ENCODE measurements at regions not wholly inside any gene's neighbourhood (a gene's known extent, or its start where the extent isn't known, plus 50 kb on each side); places are given as distances from the start of the nearest gene placed in this dataset.

DNA sequence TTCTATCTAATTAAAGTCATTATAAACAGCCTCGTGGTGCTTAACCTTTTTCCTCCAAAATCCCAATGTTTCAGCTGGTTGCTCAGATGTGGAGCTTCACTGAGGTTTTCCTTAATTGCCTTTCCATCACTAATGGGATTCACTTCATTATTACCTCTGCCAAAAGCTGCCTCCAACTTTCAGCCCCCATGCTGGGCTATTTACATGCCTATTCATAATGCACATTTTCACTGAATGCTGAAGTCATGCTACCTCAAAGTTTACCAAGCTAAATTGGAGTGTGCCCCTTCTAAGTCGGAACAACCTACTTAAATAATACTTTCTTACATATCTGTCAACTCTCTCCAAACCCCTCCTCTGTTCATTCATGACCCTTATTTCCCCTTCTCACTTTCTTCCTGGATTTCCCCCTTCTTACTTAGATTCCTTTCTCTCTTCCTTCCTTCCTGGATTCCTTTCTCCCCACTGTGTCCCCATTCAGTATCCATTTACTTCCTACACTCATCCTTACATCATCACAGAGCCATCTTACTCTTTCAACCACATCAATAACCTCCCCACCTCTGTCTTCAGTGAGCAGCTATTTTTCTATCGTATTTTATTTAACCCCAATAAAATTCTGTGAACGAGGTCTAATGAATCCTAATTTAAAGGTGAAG is 887.3 kb upstream of the TENM4 start:
- no peaks in the 10 kb centered on the region for H3K27me3 ChIP-seq (ENCODE audit: control insufficient read depth, insufficient read depth, low read length)
- DNase-seq (ENCODE audit: low read depth): peak; percentile 5
- no peak overlapping the region for H3K4me3 ChIP-seq (ENCODE audit: low read depth, low read length)
- TF ChIP-seq, protein P1, sequence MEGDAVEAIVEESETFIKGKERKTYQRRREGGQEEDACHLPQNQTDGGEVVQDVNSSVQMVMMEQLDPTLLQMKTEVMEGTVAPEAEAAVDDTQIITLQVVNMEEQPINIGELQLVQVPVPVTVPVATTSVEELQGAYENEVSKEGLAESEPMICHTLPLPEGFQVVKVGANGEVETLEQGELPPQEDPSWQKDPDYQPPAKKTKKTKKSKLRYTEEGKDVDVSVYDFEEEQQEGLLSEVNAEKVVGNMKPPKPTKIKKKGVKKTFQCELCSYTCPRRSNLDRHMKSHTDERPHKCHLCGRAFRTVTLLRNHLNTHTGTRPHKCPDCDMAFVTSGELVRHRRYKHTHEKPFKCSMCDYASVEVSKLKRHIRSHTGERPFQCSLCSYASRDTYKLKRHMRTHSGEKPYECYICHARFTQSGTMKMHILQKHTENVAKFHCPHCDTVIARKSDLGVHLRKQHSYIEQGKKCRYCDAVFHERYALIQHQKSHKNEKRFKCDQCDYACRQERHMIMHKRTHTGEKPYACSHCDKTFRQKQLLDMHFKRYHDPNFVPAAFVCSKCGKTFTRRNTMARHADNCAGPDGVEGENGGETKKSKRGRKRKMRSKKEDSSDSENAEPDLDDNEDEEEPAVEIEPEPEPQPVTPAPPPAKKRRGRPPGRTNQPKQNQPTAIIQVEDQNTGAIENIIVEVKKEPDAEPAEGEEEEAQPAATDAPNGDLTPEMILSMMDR (IDR thresholded peaks at IDR 0.05; ENCODE audit: insufficient read depth, low read length, severe bottlenecking): no peak
- no peaks in the 10 kb centered on the region for H3K36me3 ChIP-seq (ENCODE audit: control insufficient read depth, insufficient read depth, low read length)
- FAIRE-seq: no peak

DNA sequence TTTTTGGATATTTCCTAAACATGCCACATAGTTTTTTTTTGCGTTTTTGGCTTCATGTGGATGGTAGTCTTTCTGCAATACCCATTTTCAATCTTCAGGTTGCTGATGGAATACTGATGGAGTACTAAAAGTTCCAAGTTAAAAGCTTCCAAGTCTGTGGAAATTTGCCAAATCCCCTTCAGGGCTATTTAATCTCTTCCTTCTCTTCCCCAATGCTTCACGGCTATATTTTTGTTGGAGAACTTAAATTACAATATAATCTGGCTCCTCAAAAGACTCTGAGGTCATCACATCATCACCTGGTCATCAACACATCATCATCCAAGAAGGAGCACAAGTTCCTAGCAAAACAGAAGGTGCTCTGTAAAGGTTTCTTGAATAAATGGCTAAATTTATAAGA is 881.0 kb upstream of the TENM4 start:
- DNase-seq (ENCODE audit: low read depth) (no peak), FAIRE-seq (no peak)
- H3K36me3 ChIP-seq (ENCODE audit: control insufficient read depth, insufficient read depth, low read length): no peaks in the 10 kb centered on the region
- TF ChIP-seq, protein P1 (IDR thresholded peaks at IDR 0.05; ENCODE audit: insufficient read depth, low read length, severe bottlenecking): no peak
- H3K4me3 ChIP-seq (ENCODE audit: low read depth, low read length): no peak overlapping the region
- H3K27me3 ChIP-seq (ENCODE audit: control insufficient read depth, insufficient read depth, low read length): no peaks in the 10 kb centered on the region

DNA sequence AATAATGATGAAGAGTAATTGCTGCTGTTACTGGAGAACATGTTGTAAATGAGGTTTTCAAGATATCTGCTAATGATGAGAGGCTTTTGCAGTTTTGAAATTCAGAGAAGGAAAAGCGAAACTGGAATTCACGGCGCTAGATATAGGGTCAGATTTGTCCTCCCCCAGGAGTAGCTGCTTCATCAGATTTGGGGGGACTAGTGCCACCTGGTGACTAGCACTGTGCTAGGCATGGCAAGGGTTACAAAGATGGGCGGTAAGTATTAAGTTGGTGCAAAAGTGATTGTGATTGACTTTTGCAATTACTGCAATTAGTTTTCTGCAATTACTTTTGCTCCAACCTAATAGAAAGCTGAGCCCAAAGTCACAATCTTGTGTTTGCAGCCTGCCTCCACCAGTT is 879.9 kb upstream of the TENM4 start:
- H3K36me3 ChIP-seq (ENCODE audit: control insufficient read depth, insufficient read depth, low read length): no peaks in the 10 kb centered on the region
- H3K4me3 ChIP-seq (ENCODE audit: low read depth, low read length): no peak overlapping the region
- H3K27me3 ChIP-seq (ENCODE audit: control insufficient read depth, insufficient read depth, low read length): no peaks in the 10 kb centered on the region
- FAIRE-seq (no peak), DNase-seq (ENCODE audit: low read depth) (no peak)
- TF ChIP-seq, protein P1 (IDR thresholded peaks at IDR 0.05; ENCODE audit: insufficient read depth, low read length, severe bottlenecking): peak; percentile 44

DNA sequence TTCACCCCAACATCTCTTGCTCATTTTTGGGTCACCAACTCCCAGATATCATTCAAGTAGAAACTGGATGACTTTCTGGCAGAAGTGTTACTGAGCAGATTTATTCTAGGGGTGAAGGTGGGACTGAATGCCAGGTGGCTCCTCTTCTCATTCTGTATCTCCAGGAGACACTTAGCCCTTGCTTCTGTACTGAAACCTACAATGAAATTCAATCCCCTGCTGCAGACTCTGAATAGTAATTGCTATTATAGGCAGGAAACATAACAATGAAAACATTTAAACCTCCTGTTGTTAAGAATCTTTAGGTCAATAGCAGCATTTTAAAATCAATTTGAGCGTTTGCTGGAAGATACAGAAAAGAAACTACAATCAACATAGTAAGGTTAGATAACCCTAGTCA is 879.4 kb upstream of the TENM4 start:
- FAIRE-seq: no peak
- no peaks in the 10 kb centered on the region for H3K27me3 ChIP-seq (ENCODE audit: control insufficient read depth, insufficient read depth, low read length)
- H3K4me3 ChIP-seq (ENCODE audit: low read depth, low read length): no peak overlapping the region

DNA sequence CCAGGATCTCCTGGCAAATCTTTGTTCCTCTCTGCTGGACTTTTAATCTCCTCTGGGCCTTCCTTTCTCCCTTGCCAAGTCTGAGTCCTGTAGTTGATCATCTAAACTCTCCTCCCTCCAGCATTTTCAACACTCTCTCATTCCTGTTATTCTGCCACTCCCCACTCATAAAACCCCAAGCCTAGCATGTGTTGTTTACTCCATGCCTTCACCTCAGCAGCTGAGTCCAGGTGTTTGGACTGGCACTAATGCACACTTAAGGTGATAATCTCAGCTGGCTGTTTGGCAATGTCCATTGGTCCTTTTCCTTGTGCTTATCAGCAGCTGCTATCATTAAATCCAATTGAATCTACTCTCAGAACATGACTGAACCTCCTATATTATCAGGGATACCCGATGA is 876.8 kb upstream of the TENM4 start:
- DNase-seq (ENCODE audit: low read depth): no peak

More for the DNA sequence above, 879.4 kb upstream of the TENM4 start:
- no peaks in the 10 kb centered on the region for H3K36me3 ChIP-seq (ENCODE audit: control insufficient read depth, insufficient read depth, low read length)
- no peak for DNase-seq (ENCODE audit: low read depth)
- TF ChIP-seq, protein P1 (IDR thresholded peaks at IDR 0.05; ENCODE audit: insufficient read depth, low read length, severe bottlenecking): no peak

More for the DNA sequence above, 876.8 kb upstream of the TENM4 start:
- TF ChIP-seq, protein P1 (IDR thresholded peaks at IDR 0.05; ENCODE audit: insufficient read depth, low read length, severe bottlenecking): no peak
- Histone ChIP-seq H3K27me3 (ENCODE audit: control insufficient read depth, insufficient read depth, low read length) (no peaks in the 10 kb centered on the region), H3K36me3 (ENCODE audit: control insufficient read depth, insufficient read depth, low read length) (no peaks in the 10 kb centered on the region), H3K4me3 (ENCODE audit: low read depth, low read length) (no peak overlapping the region)
- FAIRE-seq: no peak
